ENCODE measurements at regions not wholly inside any gene's neighbourhood (a gene's known extent, or its start where the extent isn't known, plus 50 kb on each side); places are given as distances from the start of the nearest gene placed in this dataset.

- no peak for TF ChIP-seq JUN (IDR thresholded peaks at IDR 0.05)
- TF ChIP-seq CTCF (IDR thresholded peaks at IDR 0.05) = no peak
- TF ChIP-seq ZC3H11A (IDR thresholded peaks at IDR 0.05) = no peak
Observed at GRCh38 chr17:70984873-70985272, 815.5 kb downstream of the KCNJ2 start.
